Ovary (tissue), 3 donors: ENCODE measurements at regions not wholly inside any gene's neighbourhood (a gene's known extent, or its start where the extent isn't known, plus 50 kb on each side); places are given as distances from the start of the nearest gene placed in this dataset.

Experiments used
- CTCF ChIP-seq, 3 donors: fragments of 450-650 bp in 2 of 3; fragments of 200-600 bp in 1 of 3; IDR thresholded peaks; one replicate each; pipeline versions ENCODE4 v1.5.1 to v1.8.0; 2016 to 2022; ENCODE audit warnings: antibody characterized with exemption in 3 of 3, mild to moderate bottlenecking in 1 of 3
- EP300 ChIP-seq: sonication (generic); formaldehyde crosslinking; IDR thresholded peaks from one replicate; pipeline ENCODE4 v1.6.1; 2017; ENCODE audit warnings: antibody characterized with exemption
- POLR2A ChIP-seq: fragments of 450-650 bp; IDR thresholded peaks from one replicate; pipeline ENCODE4 v1.6.1; 2017; ENCODE audit warnings: antibody characterized with exemption, mild to moderate bottlenecking, moderate library complexity
- donor health status: DM: no; HTN: no; CAD: no.

GRCh38 chr1:229835226-229835625, 209.2 kb downstream of the URB2 start:
- TF ChIP-seq CTCF (IDR thresholded peaks at IDR 0.05) (no peak), POLR2A (no peak), EP300 (no peak)
